GM18868 (cell line): ENCODE measurements at regions not wholly inside any gene's neighbourhood (a gene's known extent, or its start where the extent isn't known, plus 50 kb on each side); places are given as distances from the start of the nearest gene placed in this dataset.

Experiments
- ATAC-seq: cut with Tn5 transposase; IDR thresholded peaks from one replicate; pipeline ENCODE4 v1.9.1; 2021; ENCODE audit warnings: mild to moderate bottlenecking, moderate library complexity; ENCODE audit not compliant: unreplicated experiment

DNA sequence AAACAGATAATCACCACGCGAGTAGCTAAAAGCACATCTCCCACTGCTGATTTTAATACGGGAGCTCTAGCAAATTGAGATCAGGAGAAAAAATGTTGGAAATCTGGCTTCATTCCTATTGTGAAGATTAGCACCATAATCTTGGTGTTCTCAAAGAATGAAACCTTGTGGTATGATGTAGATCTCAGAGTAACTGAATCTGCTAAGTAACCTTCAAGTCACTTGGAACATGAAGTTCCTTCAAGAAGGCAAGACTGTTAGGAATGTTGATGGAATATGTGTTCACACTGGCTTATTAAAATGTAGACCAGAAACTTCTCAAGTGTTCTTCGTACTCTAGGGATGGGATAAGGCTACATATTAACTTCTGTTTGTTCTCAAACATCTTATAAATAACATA is 117.4 kb upstream of the CHRM3 start:
- no peak for ATAC-seq

GRCh38 chr1:239268007-239268406 is 118.4 kb upstream of the CHRM3 start:
- ATAC-seq = no peak

- ATAC-seq = no peak
These were observed 122.6 kb upstream of the CHRM3 start for GRCh38 chr1:239263801-239264200.

DNA sequence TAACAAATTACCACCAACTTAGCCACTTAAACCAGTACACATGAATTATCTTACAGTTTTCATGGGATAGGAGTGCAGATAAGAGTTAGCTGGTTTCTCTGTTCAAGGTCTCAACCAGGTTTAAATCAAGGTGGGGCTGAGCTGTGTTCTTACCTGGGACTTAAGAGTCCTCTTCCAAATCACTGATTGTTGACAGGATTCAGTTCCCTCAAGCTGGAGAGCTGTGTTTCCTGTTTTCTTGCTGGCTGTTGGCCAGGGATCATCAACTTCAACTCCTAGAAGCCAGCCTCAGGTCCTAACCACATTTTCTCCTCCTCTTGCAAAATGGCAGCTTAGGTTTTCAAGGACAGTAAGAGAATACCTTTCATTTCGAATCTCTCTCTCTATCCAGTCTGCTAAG is 123.8 kb upstream of the CHRM3 start:
- ATAC-seq = no peak

GRCh38 chr1:239261521-239261920 is 124.8 kb upstream of the CHRM3 start:
- no peak for ATAC-seq

DNA sequence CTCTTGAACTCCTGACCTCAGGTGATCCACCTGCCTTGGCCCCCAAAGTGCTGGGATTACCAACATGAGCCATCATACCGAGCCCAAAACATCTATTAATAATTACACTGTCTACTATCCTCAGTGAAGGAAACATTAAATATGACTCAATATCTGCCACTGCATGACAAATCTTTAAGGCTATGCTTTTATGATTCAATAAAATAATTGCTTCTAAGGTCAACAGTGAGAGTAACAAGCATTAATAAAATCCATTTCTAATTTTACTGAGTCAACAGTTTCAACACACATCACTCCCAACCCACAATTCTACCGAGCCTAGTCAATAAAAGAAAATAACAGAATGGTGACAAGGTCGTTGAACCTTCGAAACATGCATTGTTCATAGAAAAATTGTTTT is 125.5 kb upstream of the CHRM3 start:
- no peak for ATAC-seq

GRCh38 chr1:239255628-239256160 is 130.7 kb upstream of the CHRM3 start:
- ATAC-seq = no peak

GRCh38 chr1:239254999-239255398 is 131.4 kb upstream of the CHRM3 start:
- no peak for ATAC-seq

DNA sequence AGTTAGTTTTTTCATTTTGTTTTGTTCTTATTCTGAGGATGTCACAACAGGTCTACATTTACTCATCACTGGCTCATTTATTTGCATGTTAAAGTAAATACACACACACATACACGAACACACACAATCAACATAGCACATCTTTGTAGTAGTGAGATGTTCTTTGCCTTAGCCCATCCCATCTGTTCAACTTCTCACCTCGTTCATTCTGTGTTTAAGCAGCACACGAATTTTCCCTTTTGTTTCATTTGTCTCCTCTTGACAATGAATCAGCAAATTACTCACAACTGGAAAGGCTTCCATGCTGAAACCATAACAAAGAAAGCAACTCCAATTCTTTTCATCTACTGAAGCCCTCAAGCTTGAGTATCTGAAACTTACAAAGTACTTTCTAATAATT is 133.3 kb upstream of the CHRM3 start:
- ATAC-seq = no peak

GRCh38 chr1:239250353-239251035 is 135.9 kb upstream of the CHRM3 start:
- no peak for ATAC-seq

- no peak for ATAC-seq
These were observed 139.1 kb upstream of the CHRM3 start for GRCh38 chr1:239247285-239247684.

DNA sequence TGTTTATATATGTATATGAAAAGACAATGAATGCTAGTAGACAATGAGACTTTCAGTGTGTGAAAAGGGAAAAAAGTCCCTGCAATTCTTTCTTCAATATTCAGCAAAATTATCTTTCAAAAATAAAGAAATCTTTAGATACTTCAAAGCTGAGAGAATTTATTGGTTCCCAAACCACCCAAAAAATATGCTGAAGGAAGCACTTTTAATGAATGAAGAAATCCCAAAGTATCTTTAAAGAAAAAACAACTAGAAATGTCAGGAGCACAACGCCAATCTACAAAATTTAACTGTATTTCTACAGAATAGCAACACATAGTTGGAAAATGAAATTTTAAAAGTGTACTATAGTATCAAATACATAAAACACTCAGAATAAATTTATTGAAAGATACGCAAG is 142.3 kb upstream of the CHRM3 start:
- ATAC-seq = no peak

- no peak for ATAC-seq
These were observed 143.4 kb upstream of the CHRM3 start for GRCh38 chr1:239243006-239243405.

DNA sequence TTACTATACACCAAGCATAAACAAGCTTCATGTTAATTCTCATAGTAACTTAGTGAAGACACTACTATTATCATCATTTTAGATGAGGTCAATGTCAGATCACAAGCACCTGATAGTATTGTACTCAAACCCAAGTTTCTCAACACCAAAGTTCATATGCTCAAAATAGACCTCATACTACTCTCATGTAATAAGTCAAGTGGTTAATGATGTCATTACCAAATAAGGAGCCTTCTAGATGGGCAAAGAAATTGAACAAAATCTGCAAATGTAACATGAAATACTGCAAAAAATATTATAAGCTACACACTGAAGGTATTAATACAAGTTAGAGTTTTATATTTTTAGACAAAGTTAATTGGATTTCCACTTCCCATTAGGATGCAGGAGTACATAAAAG is 144.0 kb upstream of the CHRM3 start:
- ATAC-seq = no peak

DNA sequence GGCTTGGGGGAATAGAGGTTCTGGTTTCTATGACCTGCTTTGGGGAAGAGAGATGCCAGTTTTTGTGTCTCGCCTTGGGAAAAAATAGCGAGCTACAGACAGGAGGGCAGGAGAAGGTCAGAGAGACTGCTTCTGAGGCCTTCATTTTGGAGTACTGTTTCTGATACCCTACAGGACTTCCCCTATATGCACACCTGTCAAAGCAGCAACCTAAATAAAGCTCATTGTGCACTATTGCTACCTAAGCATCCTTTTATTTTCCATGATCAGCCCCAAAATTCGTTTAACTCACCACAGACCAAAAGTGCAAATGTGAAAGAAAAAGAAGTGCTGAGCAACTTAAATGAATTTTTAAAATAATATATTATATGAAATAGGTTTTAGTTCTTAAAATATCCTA is 145.6 kb upstream of the CHRM3 start:
- no peak for ATAC-seq

DNA sequence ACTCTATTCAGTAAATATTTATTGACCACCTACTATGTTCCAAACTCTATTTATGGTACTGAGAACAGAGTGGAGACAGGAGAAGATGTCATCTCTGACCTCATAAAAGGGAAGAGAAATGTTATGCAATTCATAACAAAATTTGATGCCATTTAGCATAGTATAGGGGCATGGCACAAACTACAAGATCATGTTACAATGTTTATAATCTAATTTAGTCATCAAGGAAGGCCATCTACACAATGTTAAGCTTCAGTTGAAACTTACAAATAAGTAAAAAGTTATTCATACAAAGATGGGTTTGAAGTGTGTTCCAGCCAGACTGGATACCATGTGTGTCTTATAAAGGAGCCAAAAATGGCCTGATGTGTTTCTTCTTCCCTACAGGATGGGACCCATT is 146.8 kb upstream of the CHRM3 start:
- no peak for ATAC-seq

- ATAC-seq = no peak
These were observed 148.5 kb upstream of the CHRM3 start for GRCh38 chr1:239237912-239238311.

GRCh38 chr1:239233626-239234025 is 152.7 kb upstream of the CHRM3 start:
- ATAC-seq = no peak

- ATAC-seq = no peak
These were observed 153.4 kb upstream of the CHRM3 start for GRCh38 chr1:239232921-239233320.

DNA sequence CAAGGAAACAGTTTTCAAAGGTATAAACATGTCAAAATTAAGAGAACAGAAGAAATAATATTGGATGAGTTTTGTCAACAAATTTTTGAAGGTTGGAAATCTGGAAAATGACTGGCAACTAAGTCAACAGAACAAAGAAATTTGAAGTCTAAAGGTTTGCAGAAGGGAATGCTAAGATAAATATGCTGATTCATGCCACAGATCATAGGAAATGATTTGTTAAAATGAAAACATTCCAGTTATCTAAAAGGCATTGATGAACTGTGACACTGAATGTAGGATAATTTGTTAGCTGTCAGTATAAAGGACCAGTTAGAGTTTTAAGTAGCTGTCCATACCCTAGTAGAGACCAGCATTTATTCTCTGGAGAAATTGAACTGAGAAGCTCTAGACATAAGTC is 157.9 kb upstream of the CHRM3 start:
- no peak for ATAC-seq

DNA sequence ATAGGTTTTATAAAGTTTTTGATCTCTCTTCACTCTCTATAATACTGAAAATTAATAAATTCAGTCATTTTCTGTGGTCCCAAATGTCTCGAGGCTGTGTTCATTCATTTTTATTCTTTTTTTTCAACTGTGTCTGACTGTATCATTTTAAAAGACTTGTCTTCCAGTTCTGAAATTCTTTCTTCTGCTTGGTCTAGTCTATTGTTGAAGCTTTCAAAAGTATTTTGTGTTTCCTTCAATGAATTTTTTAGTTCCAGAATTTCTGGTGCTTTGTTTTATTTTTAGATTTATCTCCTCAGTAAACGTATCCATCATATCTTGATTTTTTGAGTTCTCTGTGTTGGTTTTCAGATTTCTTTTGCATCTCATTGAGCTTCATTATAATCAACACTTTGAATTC is 161.0 kb upstream of the CHRM3 start:
- ATAC-seq = no peak

- ATAC-seq = no peak
These were observed 162.3 kb upstream of the CHRM3 start for GRCh38 chr1:239224100-239224499.

DNA sequence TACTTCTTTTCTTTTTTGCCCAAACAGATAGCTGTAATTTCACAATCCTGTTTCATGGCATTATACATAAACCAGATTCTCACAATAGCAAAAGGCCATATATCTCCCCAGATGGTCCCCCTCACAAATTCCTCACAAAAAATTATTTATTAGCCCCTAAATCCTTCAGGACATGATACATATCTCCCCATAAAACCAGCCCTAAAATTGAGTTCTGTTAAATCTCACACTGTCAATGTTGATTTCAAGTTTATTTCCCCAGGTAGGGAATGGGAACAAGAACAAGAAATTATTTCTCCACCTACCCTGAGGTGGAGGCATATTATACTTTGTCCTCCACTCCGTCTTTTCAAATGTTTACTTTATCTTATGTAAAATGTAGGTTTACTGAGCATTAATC is 163.4 kb upstream of the CHRM3 start:
- ATAC-seq = no peak
